SK-N-SH (cell line): ENCODE measurements at regions not wholly inside any gene's neighbourhood (a gene's known extent, or its start where the extent isn't known, plus 50 kb on each side); places are given as distances from the start of the nearest gene placed in this dataset.

Experiments used
- CTCF ChIA-PET: fragments of 300-600, 350-600 bp; formaldehyde crosslinking; extraction: SDS; loops from one replicate; lab custom pipeline; 2021; lab: Yijun Ruan, JAX
- POLR2A ChIA-PET: fragments of 350-600 bp; sonication (Branson Sonifier 250); formaldehyde crosslinking; extraction: SDS; loops from one replicate; lab custom pipeline; 2020; ENCODE audit warnings: antibody characterized with exemption, inconsistent platforms; lab: Yijun Ruan, JAX
- DNase-seq: peaks from one replicate; pipeline ENCODE4 v3.0.0; 2012
- H2AFZ ChIP-seq: fragments of 200-600 bp; sonication (generic); 2 replicates; pipeline ENCODE4 v1.8.1; 2016; ENCODE audit warnings: antibody characterized with exemption, mild to moderate bottlenecking, low read depth
- H3F3A ChIP-seq: fragments of 200-600 bp; sonication (generic); replicated peaks from 2 replicates; pipeline ENCODE3; 2016; ENCODE audit warnings: antibody characterized with exemption, mild to moderate bottlenecking; ENCODE audit not compliant: insufficient read depth
- H3K27ac ChIP-seq, 2 experiments: fragments of 200-500 bp in 1 of 2; fragments of 200-600 bp in 1 of 2; sonication (Bioruptor generic) in 1 of 2; sonication (generic), shearing (Covaris generic) in 1 of 2; 2 replicates each; pipeline versions ENCODE4 v1.5.1 to v1.6.1; 2014 to 2016; ENCODE audit warnings: low read depth in 2 of 2, inconsistent platforms in 1 of 2, low read length in 1 of 2, mild to moderate bottlenecking in 1 of 2, mixed read lengths in 1 of 2
- H3K27me3 ChIP-seq: fragments of 200-600 bp; sonication (generic), shearing (Covaris generic); 2 replicates; pipeline ENCODE4 v1.6.1; 2016; ENCODE audit warnings: mixed run types; ENCODE audit not compliant: insufficient read depth
- H3K36me3 ChIP-seq, 2 experiments: fragments of 200-500 bp in 1 of 2; fragments of 200-600 bp in 1 of 2; sonication (Bioruptor generic) in 1 of 2; sonication (generic) in 1 of 2; replicated peaks in 1 of 2; 2 replicates each; pipeline versions ENCODE3 to v1.5.1; 2014 to 2016; ENCODE audit warnings: low read length in 1 of 2, mild to moderate bottlenecking in 1 of 2; ENCODE audit not compliant: insufficient read depth in 2 of 2, control insufficient read depth in 1 of 2
- H3K4me1 ChIP-seq, 2 experiments: fragments of 200-500 bp in 1 of 2; fragments of 200-600 bp in 1 of 2; sonication (Bioruptor generic) in 1 of 2; sonication (generic), shearing (Covaris generic) in 1 of 2; 2 replicates each; pipeline versions ENCODE4 v1.5.1 to v1.6.1; 2014 to 2016; ENCODE audit warnings: low read depth in 1 of 2, low read length in 1 of 2, mixed run types in 1 of 2; ENCODE audit not compliant: insufficient read depth in 2 of 2, control insufficient read depth in 1 of 2
- H3K4me2 ChIP-seq: fragments of 200-600 bp; sonication (generic), shearing (Covaris generic); 2 replicates; pipeline ENCODE4 v1.6.1; 2017; ENCODE audit warnings: mixed run types
- H3K4me3 ChIP-seq, 2 experiments: fragments of 200-500 bp in 1 of 2; fragments of 200-600 bp in 1 of 2; sonication (Bioruptor generic) in 1 of 2; sonication (generic), shearing (Covaris generic) in 1 of 2; 2 replicates each; pipeline versions ENCODE4 v1.5.1 to v1.8.1; 2014 to 2016; ENCODE audit warnings: low read depth in 2 of 2, inconsistent platforms in 1 of 2, low read length in 1 of 2, mild to moderate bottlenecking in 1 of 2, mixed read lengths in 1 of 2, moderate library complexity in 1 of 2
- H3K79me2 ChIP-seq: fragments of 200-600 bp; sonication (generic); 2 replicates; pipeline ENCODE4 v1.8.1; 2017; ENCODE audit warnings: mild to moderate bottlenecking; ENCODE audit not compliant: insufficient read depth
- H3K9ac ChIP-seq: fragments of 200-600 bp; sonication (generic); 2 replicates; pipeline ENCODE4 v1.6.1; 2017; ENCODE audit warnings: mixed run types
- H3K9me2 ChIP-seq: fragments of 200-600 bp; sonication (generic); 2 replicates; pipeline ENCODE4 v1.6.1; 2017; ENCODE audit warnings: mixed run types
- H3K9me3 ChIP-seq: fragments of 200-600 bp; sonication (generic); 2 replicates; pipeline ENCODE4 v1.6.1; 2017; ENCODE audit warnings: mixed run types, mild to moderate bottlenecking, moderate library complexity
- H4K20me1 ChIP-seq: fragments of 200-600 bp; sonication (generic); 2 replicates; pipeline ENCODE4 v1.6.1; 2017; ENCODE audit warnings: mild to moderate bottlenecking, mixed run types; ENCODE audit not compliant: insufficient read depth
- CHD2 ChIP-seq: fragments of 150-350 bp; IDR thresholded peaks from 2 replicates; pipeline ENCODE4 v1.6.1; 2018; ENCODE audit warnings: low read length; ENCODE audit not compliant: partially characterized antibody
- EZH2phosphoT487 ChIP-seq: fragments of 200-600 bp; sonication (generic); IDR thresholded peaks from 2 replicates; pipeline ENCODE4 v1.6.1; 2017; ENCODE audit warnings: low read depth, mixed run types, mild to moderate bottlenecking, antibody characterized with exemption, moderate library complexity, borderline replicate concordance
- FOSL2 ChIP-seq: IDR thresholded peaks from 2 replicates; pipeline ENCODE4 v1.4.0; 2012; ENCODE audit warnings: low read depth, mild to moderate bottlenecking, moderate library complexity, borderline replicate concordance
- FOXJ3 ChIP-seq: sonication (generic); formaldehyde crosslinking; IDR thresholded peaks from 2 replicates; pipeline ENCODE4 v1.5.1; 2020; ENCODE audit warnings: mild to moderate bottlenecking, missing genetic modification reagents
- FOXM1 ChIP-seq: IDR thresholded peaks from 2 replicates; pipeline ENCODE4 v1.4.0; 2012; ENCODE audit warnings: low read depth, mild to moderate bottlenecking
- GATA2 ChIP-seq: sonication (generic); formaldehyde crosslinking; IDR thresholded peaks from 2 replicates; pipeline ENCODE4 v1.5.0; 2020; ENCODE audit warnings: mild to moderate bottlenecking, missing genetic modification reagents
- MEF2A ChIP-seq: IDR thresholded peaks from 2 replicates; pipeline ENCODE4 v1.4.0; 2012; ENCODE audit warnings: low read depth, borderline replicate concordance
- NFIC ChIP-seq: IDR thresholded peaks from 2 replicates; pipeline ENCODE4 v1.4.0; 2012; ENCODE audit warnings: borderline replicate concordance
- NRF1 ChIP-seq: IDR thresholded peaks from 2 replicates; pipeline ENCODE4 v1.6.1; 2012; ENCODE audit warnings: low read depth, mild to moderate bottlenecking, low read length
- POLR2AphosphoS5 ChIP-seq: IDR thresholded peaks from 2 replicates; pipeline ENCODE4 v1.6.1; 2012; ENCODE audit warnings: low read depth, low read length
- RCOR1 ChIP-seq: fragments of 150-350 bp; IDR thresholded peaks from 2 replicates; pipeline ENCODE4 v1.6.1; 2017; ENCODE audit warnings: antibody characterized with exemption, low read length
- RFX5 ChIP-seq: IDR thresholded peaks from 2 replicates; pipeline ENCODE4 v1.6.1; 2012; ENCODE audit warnings: mild to moderate bottlenecking, improper control_type of control experiment, low read length
- RXRA ChIP-seq: IDR thresholded peaks from 2 replicates; pipeline ENCODE4 v1.4.0; 2012; ENCODE audit warnings: low read depth, mild to moderate bottlenecking, borderline replicate concordance
- SIN3A ChIP-seq: IDR thresholded peaks from 2 replicates; pipeline ENCODE4 v1.6.1; 2012; ENCODE audit warnings: low read depth, mild to moderate bottlenecking, low read length, moderate library complexity, borderline replicate concordance
- SMC3 ChIP-seq: IDR thresholded peaks from 2 replicates; pipeline ENCODE4 v1.6.1; 2012; ENCODE audit warnings: low read depth, low read length, improper control_type of control experiment
- TAF1 ChIP-seq: IDR thresholded peaks from 2 replicates; pipeline ENCODE4 v1.6.1; 2012; ENCODE audit warnings: low read depth, mild to moderate bottlenecking, low read length, moderate library complexity, borderline replicate concordance
- TCF12 ChIP-seq: IDR thresholded peaks from 2 replicates; pipeline ENCODE4 v1.4.0; 2012
- YY1 ChIP-seq: IDR thresholded peaks from 2 replicates; pipeline ENCODE4 v1.4.0; 2012; ENCODE audit warnings: low read depth, mild to moderate bottlenecking
- WGBS: methylation state at CpG from one replicate; pipeline ENCODE4 v1.1.6; 2017; ENCODE audit warnings: low lambda C conversion rate; 5-methylcytosine and 5-hydroxymethylcytosine counted together
- TF ChIP-seq, protein P1 (sequence below): fragments of 150-350 bp; IDR thresholded peaks from 2 replicates; pipeline ENCODE4 v1.6.1; 2016; ENCODE audit warnings: mild to moderate bottlenecking, low read depth, low read length
- TF ChIP-seq, protein P2 (sequence below): IDR thresholded peaks from 2 replicates; pipeline ENCODE4 v1.4.0; 2012; ENCODE audit warnings: low read depth
- TF ChIP-seq, protein P3 (sequence below): IDR thresholded peaks from 2 replicates; pipeline ENCODE4 v1.4.0; 2012; ENCODE audit warnings: low read depth, borderline replicate concordance

DNA sequence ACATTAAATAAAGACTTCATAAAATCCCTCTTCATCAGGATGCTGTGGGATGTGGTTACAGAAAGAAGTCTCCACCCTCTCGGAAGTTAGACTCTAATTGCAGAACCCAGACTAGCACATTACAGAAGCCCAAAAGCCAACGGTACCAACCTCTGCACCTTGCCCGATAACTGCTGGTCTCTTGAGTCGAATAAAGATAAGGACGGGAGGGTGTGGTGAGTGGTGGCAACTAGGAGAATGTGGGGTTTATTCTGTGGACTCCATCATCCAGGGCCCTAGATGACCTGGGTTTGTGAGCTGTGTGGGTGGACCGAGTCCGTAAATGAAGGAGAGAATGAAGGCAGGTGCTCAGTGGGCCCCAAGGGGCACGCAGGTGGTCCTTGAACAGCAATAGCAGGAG is 462.8 kb upstream of the ID2 start (continued):
- TF ChIP-seq EZH2phosphoT487 (no peak), MEF2A (no peak), RXRA (no peak), SMC3 (no peak), NRF1 (no peak), FOXM1 (no peak), RCOR1 (no peak), YY1 (no peak), POLR2AphosphoS5 (no peak), GATA2 (CRISPR knock-in tag) (no peak), CHD2 (no peak), TCF12 (no peak)
- TF ChIP-seq, protein P1, sequence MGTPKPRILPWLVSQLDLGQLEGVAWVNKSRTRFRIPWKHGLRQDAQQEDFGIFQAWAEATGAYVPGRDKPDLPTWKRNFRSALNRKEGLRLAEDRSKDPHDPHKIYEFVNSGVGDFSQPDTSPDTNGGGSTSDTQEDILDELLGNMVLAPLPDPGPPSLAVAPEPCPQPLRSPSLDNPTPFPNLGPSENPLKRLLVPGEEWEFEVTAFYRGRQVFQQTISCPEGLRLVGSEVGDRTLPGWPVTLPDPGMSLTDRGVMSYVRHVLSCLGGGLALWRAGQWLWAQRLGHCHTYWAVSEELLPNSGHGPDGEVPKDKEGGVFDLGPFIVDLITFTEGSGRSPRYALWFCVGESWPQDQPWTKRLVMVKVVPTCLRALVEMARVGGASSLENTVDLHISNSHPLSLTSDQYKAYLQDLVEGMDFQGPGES, result no peak
- TF ChIP-seq, all 33 proteins: peak for 0

DNA sequence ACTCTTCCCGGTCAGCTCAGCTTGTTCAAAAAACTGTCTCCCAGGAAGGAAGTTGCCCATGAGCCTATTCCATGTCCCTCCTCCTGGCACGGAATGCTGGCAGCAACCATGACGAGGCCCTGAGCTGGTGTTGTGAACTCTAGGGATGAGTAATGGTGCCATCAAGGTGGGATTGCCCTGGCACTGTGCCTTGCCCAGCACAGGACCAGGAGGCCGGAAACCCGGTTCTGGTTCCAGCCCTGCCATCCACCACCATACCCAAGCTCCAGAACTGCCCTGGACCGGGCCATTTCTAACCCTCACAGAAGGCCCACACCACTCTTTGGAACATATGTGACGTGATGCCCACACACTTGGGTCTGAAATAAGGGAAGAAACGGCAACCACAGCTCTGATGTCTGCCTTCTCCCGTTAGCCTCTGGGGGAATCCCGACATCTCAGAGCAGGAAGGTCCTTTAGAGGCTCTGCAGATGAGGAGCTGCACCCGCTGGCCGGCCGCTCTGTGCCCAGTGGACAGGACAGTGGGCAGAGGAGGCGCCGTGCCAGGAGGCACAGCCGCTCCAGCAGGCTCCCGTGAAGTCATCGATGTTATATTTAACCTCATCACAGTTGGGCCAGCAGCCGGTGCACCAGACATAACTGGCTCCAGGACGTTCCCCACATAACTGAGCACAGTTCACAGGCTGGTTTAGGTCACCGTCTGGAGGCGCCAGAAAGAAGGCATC is 462.1 kb upstream of the ID2 start:
- H3K9me3 ChIP-seq, result no peaks in the 10 kb centered on the region
- POLR2A ChIA-PET, result no interaction called here
- no peaks in the 10 kb centered on the region for H3F3A ChIP-seq
- H3K4me1 ChIP-seq, result no peaks in the 10 kb centered on the region
- DNase-seq, result no peak
- no peaks in the 10 kb centered on the region for H4K20me1 ChIP-seq
- WGBS, result 78% methylated on average over 18 of the region's 22 CpGs
- H2AFZ ChIP-seq, result no peak overlapping the region
- H3K79me2 ChIP-seq, result no peaks in the 10 kb centered on the region
- TF ChIP-seq, protein P2, sequence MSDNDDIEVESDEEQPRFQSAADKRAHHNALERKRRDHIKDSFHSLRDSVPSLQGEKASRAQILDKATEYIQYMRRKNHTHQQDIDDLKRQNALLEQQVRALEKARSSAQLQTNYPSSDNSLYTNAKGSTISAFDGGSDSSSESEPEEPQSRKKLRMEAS, result no peak
- TF ChIP-seq RFX5 (no peak), EZH2phosphoT487 (no peak), NFIC (no peak), TAF1 (no peak), SIN3A (no peak), FOXJ3 (CRISPR knock-in tag) (no peak), SMC3 (no peak), YY1 (no peak), FOSL2 (no peak), NRF1 (no peak)
- TF ChIP-seq, protein P3, sequence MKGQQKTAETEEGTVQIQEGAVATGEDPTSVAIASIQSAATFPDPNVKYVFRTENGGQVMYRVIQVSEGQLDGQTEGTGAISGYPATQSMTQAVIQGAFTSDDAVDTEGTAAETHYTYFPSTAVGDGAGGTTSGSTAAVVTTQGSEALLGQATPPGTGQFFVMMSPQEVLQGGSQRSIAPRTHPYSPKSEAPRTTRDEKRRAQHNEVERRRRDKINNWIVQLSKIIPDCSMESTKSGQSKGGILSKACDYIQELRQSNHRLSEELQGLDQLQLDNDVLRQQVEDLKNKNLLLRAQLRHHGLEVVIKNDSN, result no peak
- H3K4me2 ChIP-seq, result no peak overlapping the region
- CTCF ChIA-PET, result interaction anchor here (1.2 to 1.7 kb wide), 2 partner anchors 19 to 1436 kb away, joined by 3 to 10 read pairs; no protein-coding TSS in a partner anchor
- H3K4me3 ChIP-seq, result no peak overlapping the region
- H3K36me3 ChIP-seq, result no peaks in the 10 kb centered on the region
- H3K27me3 ChIP-seq, result no peaks in the 10 kb centered on the region
- no peak overlapping the region for H3K9ac ChIP-seq
- H3K27ac ChIP-seq, result no peak overlapping the region
- H3K9me2 ChIP-seq, result no peaks in the 10 kb centered on the region
